ENCODE measurements at regions not wholly inside any gene's neighbourhood (a gene's known extent, or its start where the extent isn't known, plus 50 kb on each side); places are given as distances from the start of the nearest gene placed in this dataset.

GRCh38 chr5:78701795-78702410, 53.3 kb upstream of the LHFPL2 start:
- TF ChIP-seq POLR2A (IDR thresholded peaks at IDR 0.05) (no peak), CTCF (IDR thresholded peaks at IDR 0.05) (no peak), EP300 (IDR thresholded peaks at IDR 0.05) (no peak)

Measured in stomach (tissue), 4 donors.